ENCODE measurements at regions not wholly inside any gene's neighbourhood (a gene's known extent, or its start where the extent isn't known, plus 50 kb on each side); places are given as distances from the start of the nearest gene placed in this dataset.

DNA sequence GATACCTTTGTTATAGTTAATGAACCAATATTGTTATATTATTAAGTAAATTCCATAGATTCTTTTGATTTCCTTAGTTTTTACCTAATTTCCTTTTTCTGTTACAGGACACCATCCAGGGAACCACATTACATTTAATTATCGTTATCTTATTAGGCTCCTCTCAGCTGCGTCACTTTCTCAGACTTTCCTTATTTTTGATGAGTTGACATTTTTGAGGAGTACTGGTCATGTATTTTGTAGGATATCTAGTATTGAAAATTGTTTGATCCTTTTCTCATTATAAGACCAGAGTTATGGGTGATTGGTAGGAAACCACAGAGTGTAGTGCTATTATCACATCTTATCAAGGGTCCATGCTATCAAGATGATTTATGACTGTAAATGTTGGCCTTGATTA lies 319.7 kb downstream of the NKX6-1 start (continued):
- TF ChIP-seq, protein P1, sequence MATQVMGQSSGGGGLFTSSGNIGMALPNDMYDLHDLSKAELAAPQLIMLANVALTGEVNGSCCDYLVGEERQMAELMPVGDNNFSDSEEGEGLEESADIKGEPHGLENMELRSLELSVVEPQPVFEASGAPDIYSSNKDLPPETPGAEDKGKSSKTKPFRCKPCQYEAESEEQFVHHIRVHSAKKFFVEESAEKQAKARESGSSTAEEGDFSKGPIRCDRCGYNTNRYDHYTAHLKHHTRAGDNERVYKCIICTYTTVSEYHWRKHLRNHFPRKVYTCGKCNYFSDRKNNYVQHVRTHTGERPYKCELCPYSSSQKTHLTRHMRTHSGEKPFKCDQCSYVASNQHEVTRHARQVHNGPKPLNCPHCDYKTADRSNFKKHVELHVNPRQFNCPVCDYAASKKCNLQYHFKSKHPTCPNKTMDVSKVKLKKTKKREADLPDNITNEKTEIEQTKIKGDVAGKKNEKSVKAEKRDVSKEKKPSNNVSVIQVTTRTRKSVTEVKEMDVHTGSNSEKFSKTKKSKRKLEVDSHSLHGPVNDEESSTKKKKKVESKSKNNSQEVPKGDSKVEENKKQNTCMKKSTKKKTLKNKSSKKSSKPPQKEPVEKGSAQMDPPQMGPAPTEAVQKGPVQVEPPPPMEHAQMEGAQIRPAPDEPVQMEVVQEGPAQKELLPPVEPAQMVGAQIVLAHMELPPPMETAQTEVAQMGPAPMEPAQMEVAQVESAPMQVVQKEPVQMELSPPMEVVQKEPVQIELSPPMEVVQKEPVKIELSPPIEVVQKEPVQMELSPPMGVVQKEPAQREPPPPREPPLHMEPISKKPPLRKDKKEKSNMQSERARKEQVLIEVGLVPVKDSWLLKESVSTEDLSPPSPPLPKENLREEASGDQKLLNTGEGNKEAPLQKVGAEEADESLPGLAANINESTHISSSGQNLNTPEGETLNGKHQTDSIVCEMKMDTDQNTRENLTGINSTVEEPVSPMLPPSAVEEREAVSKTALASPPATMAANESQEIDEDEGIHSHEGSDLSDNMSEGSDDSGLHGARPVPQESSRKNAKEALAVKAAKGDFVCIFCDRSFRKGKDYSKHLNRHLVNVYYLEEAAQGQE (IDR thresholded peaks at IDR 0.05; ENCODE audit: unreplicated experiment): no peak
- TF ChIP-seq, protein P2, sequence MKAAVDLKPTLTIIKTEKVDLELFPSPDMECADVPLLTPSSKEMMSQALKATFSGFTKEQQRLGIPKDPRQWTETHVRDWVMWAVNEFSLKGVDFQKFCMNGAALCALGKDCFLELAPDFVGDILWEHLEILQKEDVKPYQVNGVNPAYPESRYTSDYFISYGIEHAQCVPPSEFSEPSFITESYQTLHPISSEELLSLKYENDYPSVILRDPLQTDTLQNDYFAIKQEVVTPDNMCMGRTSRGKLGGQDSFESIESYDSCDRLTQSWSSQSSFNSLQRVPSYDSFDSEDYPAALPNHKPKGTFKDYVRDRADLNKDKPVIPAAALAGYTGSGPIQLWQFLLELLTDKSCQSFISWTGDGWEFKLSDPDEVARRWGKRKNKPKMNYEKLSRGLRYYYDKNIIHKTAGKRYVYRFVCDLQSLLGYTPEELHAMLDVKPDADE (IDR thresholded peaks at IDR 0.05): no peak
- TF ChIP-seq, protein P3, sequence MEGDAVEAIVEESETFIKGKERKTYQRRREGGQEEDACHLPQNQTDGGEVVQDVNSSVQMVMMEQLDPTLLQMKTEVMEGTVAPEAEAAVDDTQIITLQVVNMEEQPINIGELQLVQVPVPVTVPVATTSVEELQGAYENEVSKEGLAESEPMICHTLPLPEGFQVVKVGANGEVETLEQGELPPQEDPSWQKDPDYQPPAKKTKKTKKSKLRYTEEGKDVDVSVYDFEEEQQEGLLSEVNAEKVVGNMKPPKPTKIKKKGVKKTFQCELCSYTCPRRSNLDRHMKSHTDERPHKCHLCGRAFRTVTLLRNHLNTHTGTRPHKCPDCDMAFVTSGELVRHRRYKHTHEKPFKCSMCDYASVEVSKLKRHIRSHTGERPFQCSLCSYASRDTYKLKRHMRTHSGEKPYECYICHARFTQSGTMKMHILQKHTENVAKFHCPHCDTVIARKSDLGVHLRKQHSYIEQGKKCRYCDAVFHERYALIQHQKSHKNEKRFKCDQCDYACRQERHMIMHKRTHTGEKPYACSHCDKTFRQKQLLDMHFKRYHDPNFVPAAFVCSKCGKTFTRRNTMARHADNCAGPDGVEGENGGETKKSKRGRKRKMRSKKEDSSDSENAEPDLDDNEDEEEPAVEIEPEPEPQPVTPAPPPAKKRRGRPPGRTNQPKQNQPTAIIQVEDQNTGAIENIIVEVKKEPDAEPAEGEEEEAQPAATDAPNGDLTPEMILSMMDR (conservative IDR thresholded peaks at IDR 0.05; ENCODE audit: low read depth in 2 of 2): no peak
- no peak for TF ChIP-seq JUNB (IDR thresholded peaks at IDR 0.05; ENCODE audit: unreplicated experiment)
- no peak for TF ChIP-seq ZNF114 (CRISPR knock-in tag; IDR thresholded peaks at IDR 0.05)

DNA sequence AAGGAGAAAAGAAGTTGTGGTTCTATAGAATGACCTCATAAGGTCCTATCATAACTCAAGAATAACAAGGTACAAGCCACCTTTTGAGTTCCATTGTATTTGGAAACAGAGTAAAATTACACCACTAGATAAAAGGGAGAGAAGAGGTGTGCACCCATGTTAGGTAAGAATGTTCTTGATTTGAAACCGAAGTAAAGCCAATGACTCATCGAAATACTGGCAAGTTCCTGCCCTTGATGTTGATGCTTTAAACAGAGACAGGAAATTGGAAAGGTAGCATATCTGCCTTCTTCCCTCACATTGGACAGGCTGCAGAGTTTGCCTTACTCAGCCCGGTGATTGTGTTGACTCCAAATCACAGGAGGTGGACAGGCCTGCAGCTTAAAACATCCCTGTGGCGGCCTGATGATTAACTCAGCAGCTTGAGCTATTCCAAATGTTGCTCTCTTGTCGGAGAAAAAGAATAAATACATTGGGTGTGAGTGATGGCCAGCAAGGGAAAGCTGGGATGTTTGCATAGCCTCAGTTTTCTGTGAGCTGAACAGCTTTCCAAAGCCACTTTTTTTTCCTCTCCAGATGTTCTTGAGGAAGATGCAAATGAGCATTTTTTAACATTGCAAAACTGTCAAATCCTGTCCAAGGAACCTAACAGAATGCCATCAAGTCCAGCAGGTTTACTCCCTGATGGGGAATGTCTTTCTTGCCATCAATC lies 321.1 kb downstream of the NKX6-1 start:
- TF ChIP-seq, protein P3 (conservative IDR thresholded peaks at IDR 0.05; ENCODE audit: low read depth in 2 of 2): no peak
- no peak for TF ChIP-seq EZH2 (IDR thresholded peaks at IDR 0.05; ENCODE audit: low read depth, unreplicated experiment)
- no peak for TF ChIP-seq ZNF331 (CRISPR knock-in tag; IDR thresholded peaks at IDR 0.05; ENCODE audit: low read depth)
- TF ChIP-seq EZH2phosphoT487 (IDR thresholded peaks at IDR 0.05; ENCODE audit: unreplicated experiment): no peak
- TF ChIP-seq, protein P2 (IDR thresholded peaks at IDR 0.05): no peak
- TF ChIP-seq, protein P1 (IDR thresholded peaks at IDR 0.05; ENCODE audit: unreplicated experiment): no peak
- TF ChIP-seq NANOG (IDR thresholded peaks at IDR 0.05; ENCODE audit: borderline replicate concordance): no peak
- TF ChIP-seq JUNB (IDR thresholded peaks at IDR 0.05; ENCODE audit: unreplicated experiment): no peak
- no peak for TF ChIP-seq ZNF114 (CRISPR knock-in tag; IDR thresholded peaks at IDR 0.05)
- no peak for TF ChIP-seq POLR2AphosphoS5 (IDR thresholded peaks at IDR 0.05; ENCODE audit: low read depth)
- TF ChIP-seq CREB1 (CRISPR knock-in tag; IDR thresholded peaks at IDR 0.05; ENCODE audit: low read depth): no peak
- Mint-ChIP-seq H3K27ac (no peak overlapping the region), H3K4me1 (no peaks in the 10 kb centered on the region), H3K9me3 (no peaks in the 10 kb centered on the region), H3K27me3 (ENCODE audit: insufficient read depth, low read depth, poor library complexity) (no peaks in the 10 kb centered on the region), H3K4me3 (no peak overlapping the region), H3K36me3 (ENCODE audit: low read depth) (no peaks in the 10 kb centered on the region)
- no peaks in the 10 kb centered on the region for H4K20me1 ChIP-seq (replicated peaks; ENCODE audit: insufficient read depth)
- H3K9me2 ChIP-seq (ENCODE audit: insufficient read depth): peaks cover 8% of the 10 kb centered on the region; the same call in 1 of the 2 replicates
- H2AFZ ChIP-seq: no peak overlapping the region
- no peaks in the 10 kb centered on the region for H3K27me3 ChIP-seq (ENCODE audit: insufficient read depth)
- ATAC-seq (no peak), DNase-seq (ENCODE audit: low spot score) (no peak)
- no peaks in the 10 kb centered on the region for H3K4me1 ChIP-seq (ENCODE audit: insufficient read depth)
- no peak overlapping the region for H3K4me2 ChIP-seq
- no peaks in the 10 kb centered on the region for H3K36me3 ChIP-seq (ENCODE audit: insufficient read depth)
- no peaks in the 10 kb centered on the region for H3F3A ChIP-seq (replicated peaks; ENCODE audit: low read depth)
- H3K79me2 ChIP-seq (replicated peaks; ENCODE audit: insufficient read depth): no peaks in the 10 kb centered on the region
- no peak overlapping the region for H3K4me3 ChIP-seq
- no peak overlapping the region for H3K27ac ChIP-seq (ENCODE audit: low read depth)

Measured in GM23338 (cell line).